K562 (cell line): ENCODE measurements at regions not wholly inside any gene's neighbourhood (a gene's known extent, or its start where the extent isn't known, plus 50 kb on each side); places are given as distances from the start of the nearest gene placed in this dataset.

ENCODE experiments used
- ATAC-seq: fragments of 200-7000 bp; cut with Tn5 transposase; 3 replicates; pipeline ENCODE4 v1.9.1; 2020; ENCODE audit warnings: moderate library complexity
- BruUV-seq: library from RNA; stranded (reverse); fragments of 400-500 nt; replicated peaks from 2 replicates; lab custom pipeline; 2021; lab: Mats Ljungman, UMichigan
- CTCF ChIA-PET: fragments of 300-600 bp; formaldehyde crosslinking; extraction: SDS; loops from one replicate; lab custom pipeline; 2021; ENCODE audit warnings: low intra/inter-chr PET ratio; lab: Yijun Ruan, JAX
- POLR2A ChIA-PET: fragments of 300-600, 350-650 bp; sonication (Branson Sonifier 250); formaldehyde crosslinking; extraction: SDS; loops from one replicate; lab custom pipeline; 2021; ENCODE audit warnings: antibody characterized with exemption, inconsistent platforms; lab: Yijun Ruan, JAX
- DNase-seq, 4 experiments: peaks; one replicate each; pipeline versions ENCODE4 v3.0.0 to v3.0.0-alpha.2; 2011 to 2018; ENCODE audit warnings: low spot score in 3 of 4, mixed read lengths in 3 of 4; ENCODE audit errors: extremely low read depth in 1 of 4
- FAIRE-seq: peaks from 2 replicates; lab custom pipeline; 2011; peaks lifted over from hg19 to GRCh38; lab: Jason Lieb, UNC
- H2AFZ ChIP-seq: 2 replicates; pipeline ENCODE4 v1.6.0; 2011; ENCODE audit warnings: low read depth, low read length, control low read depth, inconsistent platforms
- H3K27ac ChIP-seq: fragments of 200-600 bp; 3 replicates; pipeline ENCODE4 v1.8.0; 2011; ENCODE audit warnings: low read depth, mild to moderate bottlenecking, control low read depth, inconsistent platforms, low read length, moderate library complexity, mixed read lengths; ENCODE audit errors: extremely low read depth
- H3K27me3 ChIP-seq, 2 experiments: fragments of 300-600 bp in 1 of 2; 2 replicates in 1 of 2; 3 replicates in 1 of 2; pipeline versions ENCODE4 v1.6.0 to v1.8.0; 2011; ENCODE audit warnings: inconsistent platforms in 2 of 2, low read length in 2 of 2, mild to moderate bottlenecking in 1 of 2, mixed read lengths in 1 of 2, moderate library complexity in 1 of 2; ENCODE audit not compliant: control insufficient read depth in 2 of 2, insufficient read depth in 2 of 2
- H3K36me3 ChIP-seq: fragments of 300-600 bp; 3 replicates; pipeline ENCODE4 v1.8.0; 2011; ENCODE audit warnings: mild to moderate bottlenecking, low read length, inconsistent platforms; ENCODE audit not compliant: control insufficient read depth, insufficient read depth
- H3K4me1 ChIP-seq, 2 experiments: fragments of 200-600 bp in 1 of 2; replicated peaks in 1 of 2; 2 replicates in 1 of 2; 3 replicates in 1 of 2; pipeline versions ENCODE4 v1.5.1 to v1.8.0; 2011; ENCODE audit warnings: inconsistent platforms in 2 of 2, low read length in 2 of 2, mild to moderate bottlenecking in 1 of 2, mixed read lengths in 1 of 2, moderate library complexity in 1 of 2; ENCODE audit not compliant: control insufficient read depth in 2 of 2, insufficient read depth in 2 of 2
- H3K4me2 ChIP-seq: 2 replicates; pipeline ENCODE4 v1.6.1; 2011; ENCODE audit warnings: low read length, control low read depth, inconsistent platforms, mixed read lengths; ENCODE audit not compliant: insufficient read depth
- H3K4me3 ChIP-seq: fragments of 200-600 bp; sonication (generic), shearing (Covaris generic); 2 replicates; pipeline ENCODE4 v1.5.1; 2016; ENCODE audit warnings: control low read depth, inconsistent platforms
- H3K79me2 ChIP-seq: fragments of 200-600 bp; 3 replicates; pipeline ENCODE4 v1.8.0; 2011; ENCODE audit warnings: low read length, inconsistent platforms; ENCODE audit not compliant: control insufficient read depth, insufficient read depth
- H3K9ac ChIP-seq, 2 experiments: 2 replicates each; pipeline versions ENCODE4 v1.6.0 to v1.6.1; 2011; ENCODE audit warnings: low read depth in 2 of 2, low read length in 2 of 2, control low read depth in 1 of 2, inconsistent platforms in 1 of 2, mild to moderate bottlenecking in 1 of 2, mixed read lengths in 1 of 2; ENCODE audit not compliant: insufficient read depth in 1 of 2
- H3K9me1 ChIP-seq: one replicate; pipeline ENCODE4 v1.6.0; 2011; ENCODE audit warnings: inconsistent platforms, mild to moderate bottlenecking, low read length, moderate library complexity; ENCODE audit not compliant: control insufficient read depth, insufficient read depth
- H3K9me3 ChIP-seq: replicated peaks from 2 replicates; pipeline ENCODE4 v1.5.1; 2011; ENCODE audit warnings: low read depth, low read length, inconsistent platforms; ENCODE audit not compliant: control insufficient read depth, insufficient read depth
- H4K20me1 ChIP-seq: replicated peaks from 2 replicates; pipeline ENCODE4 v1.6.1; 2011; ENCODE audit warnings: low read length, inconsistent platforms, mixed read lengths; ENCODE audit not compliant: control insufficient read depth, insufficient read depth
- FOS ChIP-seq: IDR thresholded peaks from 3 replicates; pipeline ENCODE4 v1.6.1; 2011; ENCODE audit not compliant: insufficient read length; ENCODE audit errors: extremely low read depth
- HDAC2 ChIP-seq: fragments of 450-650 bp; IDR thresholded peaks from 2 replicates; pipeline ENCODE4 v1.6.1; 2016; ENCODE audit warnings: mild to moderate bottlenecking
- NBN ChIP-seq: fragments of 450-650 bp; IDR thresholded peaks from 2 replicates; pipeline ENCODE4 v1.6.1; 2016; ENCODE audit warnings: low read depth, mild to moderate bottlenecking
- NR2C2 ChIP-seq, 2 experiments: fragments of 200-800 bp in 1 of 2; sonication (Bioruptor generic) in 1 of 2; sonication (generic) in 1 of 2; formaldehyde crosslinking in 1 of 2; IDR thresholded peaks; 2 replicates each; pipeline versions ENCODE4 v1.6.1 to v1.8.0; 2016 to 2022; ENCODE audit warnings: mild to moderate bottlenecking in 1 of 2, missing compliant biosample characterization in 1 of 2, missing genetic modification characterization in 1 of 2, missing genetic modification reagents in 1 of 2
- POLR2G ChIP-seq: fragments of 200-400 bp; formaldehyde crosslinking; IDR thresholded peaks from 2 replicates; pipeline ENCODE4 v1.6.1; 2017; ENCODE audit warnings: low read depth, mild to moderate bottlenecking, antibody characterized with exemption, low read length, moderate library complexity
- PTBP1 ChIP-seq: fragments of 200-400 bp; formaldehyde crosslinking; IDR thresholded peaks from 2 replicates; pipeline ENCODE4 v1.6.1; 2017; ENCODE audit warnings: low read depth, low read length
- RBM17 ChIP-seq: fragments of 200-400 bp; formaldehyde crosslinking; IDR thresholded peaks from 2 replicates; pipeline ENCODE4 v1.6.1; 2017; ENCODE audit warnings: low read depth, mild to moderate bottlenecking, low read length, borderline replicate concordance
- XRCC5 ChIP-seq: fragments of 200-400 bp; formaldehyde crosslinking; IDR thresholded peaks from 2 replicates; pipeline ENCODE4 v1.6.1; 2017; ENCODE audit warnings: low read depth, mild to moderate bottlenecking, low read length
- WGBS: fragments of 100-300 bp; shearing (Covaris generic); methylation state at CpG from one replicate; pipeline ENCODE4 v1.1.6; 2016; ENCODE audit warnings: low coverage, mixed read lengths; ENCODE audit not compliant: insufficient coverage; ENCODE audit errors: missing lambda C conversion rate; 5-methylcytosine and 5-hydroxymethylcytosine counted together
- in situ Hi-C: fragments of 300-500 bp; cut with MboI; formaldehyde crosslinking; loops from 4 replicates; pipeline ENCODE4 v1.15.0; 2018; ENCODE audit warnings: inconsistent platforms, mixed read lengths
- intact Hi-C: fragments of 100-400 bp; cut with micrococcal nuclease; formaldehyde crosslinking; loops from 2 replicates; pipeline ENCODE4 v1.14.2; 2022
- TF ChIP-seq, protein P1 (sequence below): fragments of 250-450 bp; sonication (Bioruptor Pico); IDR thresholded peaks from 2 replicates; pipeline ENCODE4 v1.4.0; 2020; ENCODE audit warnings: mild to moderate bottlenecking, moderate library complexity, borderline replicate concordance
- TF ChIP-seq, protein P2 (sequence below): sonication (generic); formaldehyde crosslinking; IDR thresholded peaks from 2 replicates; pipeline ENCODE4 v1.8.0; 2022; ENCODE audit warnings: mild to moderate bottlenecking, missing genetic modification reagents
- TF ChIP-seq, protein P3 (sequence below): fragments of 150-350 bp; IDR thresholded peaks from 2 replicates; pipeline ENCODE4 v1.6.1; 2014; ENCODE audit warnings: low read depth, mild to moderate bottlenecking, low read length, borderline replicate concordance
- TF ChIP-seq, protein P4 (sequence below): fragments of 450-650 bp; formaldehyde crosslinking; IDR thresholded peaks from 2 replicates; pipeline ENCODE4 v1.4.0; 2020; ENCODE audit warnings: mild to moderate bottlenecking, moderate library complexity

DNA sequence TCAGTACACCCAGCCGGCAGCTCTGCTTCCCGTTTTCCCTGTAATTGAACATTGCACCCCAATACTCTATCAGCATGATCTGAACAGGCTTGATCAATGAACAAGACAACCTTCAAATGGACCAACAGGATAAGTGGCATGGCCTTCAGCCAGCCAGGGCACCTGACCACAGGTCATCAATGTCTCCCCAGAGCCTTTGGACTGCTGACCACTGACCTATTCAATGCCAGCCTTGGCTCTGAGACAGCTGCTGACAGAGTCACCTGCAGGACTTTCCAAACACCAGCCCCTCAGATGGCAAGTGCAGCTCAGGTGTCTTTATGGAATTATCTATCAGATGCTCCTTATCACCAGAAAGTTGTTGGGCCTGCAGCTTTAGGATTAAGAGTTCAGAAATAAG lies 462.9 kb upstream of the ASIC2 start (continued):
- TF ChIP-seq RBM17 = no peak
- TF ChIP-seq NR2C2 (CRISPR knock-in tag; IDR thresholded peaks at IDR 0.05) = no peak
- TF ChIP-seq NR2C2 (tag; IDR thresholded peaks at IDR 0.05) = no peak
- no peak for TF ChIP-seq HDAC2
- TF ChIP-seq XRCC5 = no peak
- no peak for TF ChIP-seq NBN
- no peak for TF ChIP-seq FOS

DNA sequence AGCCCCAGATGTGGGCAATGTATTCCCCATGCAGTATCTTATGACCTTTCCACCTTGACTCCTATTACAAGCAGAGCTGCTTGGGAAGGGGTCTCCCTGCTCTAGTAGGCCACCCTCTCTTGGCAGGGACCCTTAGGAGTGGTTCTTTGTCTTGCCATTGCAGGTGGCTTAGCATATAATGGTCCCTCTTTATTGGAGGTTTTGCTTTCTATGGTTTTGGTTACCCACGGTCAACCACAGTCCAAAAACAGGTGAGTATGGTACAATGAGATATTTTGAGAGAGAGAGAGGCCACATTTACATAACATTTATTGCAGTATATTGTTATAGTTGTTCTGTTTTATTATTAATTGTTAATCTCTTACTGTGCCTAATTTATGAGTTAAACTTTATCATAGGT lies 472.8 kb upstream of the ASIC2 start:
- ATAC-seq = no peak
- in situ Hi-C loops = no loop called here
- no TSS peak for BruUV-seq
- no peak for TF ChIP-seq NR2C2 (CRISPR knock-in tag; IDR thresholded peaks at IDR 0.05)
- TF ChIP-seq NR2C2 (tag; IDR thresholded peaks at IDR 0.05) = no peak
- TF ChIP-seq, protein P1, sequence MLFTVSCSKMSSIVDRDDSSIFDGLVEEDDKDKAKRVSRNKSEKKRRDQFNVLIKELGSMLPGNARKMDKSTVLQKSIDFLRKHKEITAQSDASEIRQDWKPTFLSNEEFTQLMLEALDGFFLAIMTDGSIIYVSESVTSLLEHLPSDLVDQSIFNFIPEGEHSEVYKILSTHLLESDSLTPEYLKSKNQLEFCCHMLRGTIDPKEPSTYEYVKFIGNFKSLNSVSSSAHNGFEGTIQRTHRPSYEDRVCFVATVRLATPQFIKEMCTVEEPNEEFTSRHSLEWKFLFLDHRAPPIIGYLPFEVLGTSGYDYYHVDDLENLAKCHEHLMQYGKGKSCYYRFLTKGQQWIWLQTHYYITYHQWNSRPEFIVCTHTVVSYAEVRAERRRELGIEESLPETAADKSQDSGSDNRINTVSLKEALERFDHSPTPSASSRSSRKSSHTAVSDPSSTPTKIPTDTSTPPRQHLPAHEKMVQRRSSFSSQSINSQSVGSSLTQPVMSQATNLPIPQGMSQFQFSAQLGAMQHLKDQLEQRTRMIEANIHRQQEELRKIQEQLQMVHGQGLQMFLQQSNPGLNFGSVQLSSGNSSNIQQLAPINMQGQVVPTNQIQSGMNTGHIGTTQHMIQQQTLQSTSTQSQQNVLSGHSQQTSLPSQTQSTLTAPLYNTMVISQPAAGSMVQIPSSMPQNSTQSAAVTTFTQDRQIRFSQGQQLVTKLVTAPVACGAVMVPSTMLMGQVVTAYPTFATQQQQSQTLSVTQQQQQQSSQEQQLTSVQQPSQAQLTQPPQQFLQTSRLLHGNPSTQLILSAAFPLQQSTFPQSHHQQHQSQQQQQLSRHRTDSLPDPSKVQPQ (CRISPR knock-in tag) = no peak
- no peak for TF ChIP-seq POLR2G
- TF ChIP-seq, protein P2, sequence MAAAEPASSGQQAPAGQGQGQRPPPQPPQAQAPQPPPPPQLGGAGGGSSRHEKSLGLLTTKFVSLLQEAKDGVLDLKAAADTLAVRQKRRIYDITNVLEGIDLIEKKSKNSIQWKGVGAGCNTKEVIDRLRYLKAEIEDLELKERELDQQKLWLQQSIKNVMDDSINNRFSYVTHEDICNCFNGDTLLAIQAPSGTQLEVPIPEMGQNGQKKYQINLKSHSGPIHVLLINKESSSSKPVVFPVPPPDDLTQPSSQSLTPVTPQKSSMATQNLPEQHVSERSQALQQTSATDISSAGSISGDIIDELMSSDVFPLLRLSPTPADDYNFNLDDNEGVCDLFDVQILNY = no peak
- TF ChIP-seq, protein P3, sequence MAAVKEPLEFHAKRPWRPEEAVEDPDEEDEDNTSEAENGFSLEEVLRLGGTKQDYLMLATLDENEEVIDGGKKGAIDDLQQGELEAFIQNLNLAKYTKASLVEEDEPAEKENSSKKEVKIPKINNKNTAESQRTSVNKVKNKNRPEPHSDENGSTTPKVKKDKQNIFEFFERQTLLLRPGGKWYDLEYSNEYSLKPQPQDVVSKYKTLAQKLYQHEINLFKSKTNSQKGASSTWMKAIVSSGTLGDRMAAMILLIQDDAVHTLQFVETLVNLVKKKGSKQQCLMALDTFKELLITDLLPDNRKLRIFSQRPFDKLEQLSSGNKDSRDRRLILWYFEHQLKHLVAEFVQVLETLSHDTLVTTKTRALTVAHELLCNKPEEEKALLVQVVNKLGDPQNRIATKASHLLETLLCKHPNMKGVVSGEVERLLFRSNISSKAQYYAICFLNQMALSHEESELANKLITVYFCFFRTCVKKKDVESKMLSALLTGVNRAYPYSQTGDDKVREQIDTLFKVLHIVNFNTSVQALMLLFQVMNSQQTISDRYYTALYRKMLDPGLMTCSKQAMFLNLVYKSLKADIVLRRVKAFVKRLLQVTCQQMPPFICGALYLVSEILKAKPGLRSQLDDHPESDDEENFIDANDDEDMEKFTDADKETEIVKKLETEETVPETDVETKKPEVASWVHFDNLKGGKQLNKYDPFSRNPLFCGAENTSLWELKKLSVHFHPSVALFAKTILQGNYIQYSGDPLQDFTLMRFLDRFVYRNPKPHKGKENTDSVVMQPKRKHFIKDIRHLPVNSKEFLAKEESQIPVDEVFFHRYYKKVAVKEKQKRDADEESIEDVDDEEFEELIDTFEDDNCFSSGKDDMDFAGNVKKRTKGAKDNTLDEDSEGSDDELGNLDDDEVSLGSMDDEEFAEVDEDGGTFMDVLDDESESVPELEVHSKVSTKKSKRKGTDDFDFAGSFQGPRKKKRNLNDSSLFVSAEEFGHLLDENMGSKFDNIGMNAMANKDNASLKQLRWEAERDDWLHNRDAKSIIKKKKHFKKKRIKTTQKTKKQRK = no peak
- TF ChIP-seq, protein P4, sequence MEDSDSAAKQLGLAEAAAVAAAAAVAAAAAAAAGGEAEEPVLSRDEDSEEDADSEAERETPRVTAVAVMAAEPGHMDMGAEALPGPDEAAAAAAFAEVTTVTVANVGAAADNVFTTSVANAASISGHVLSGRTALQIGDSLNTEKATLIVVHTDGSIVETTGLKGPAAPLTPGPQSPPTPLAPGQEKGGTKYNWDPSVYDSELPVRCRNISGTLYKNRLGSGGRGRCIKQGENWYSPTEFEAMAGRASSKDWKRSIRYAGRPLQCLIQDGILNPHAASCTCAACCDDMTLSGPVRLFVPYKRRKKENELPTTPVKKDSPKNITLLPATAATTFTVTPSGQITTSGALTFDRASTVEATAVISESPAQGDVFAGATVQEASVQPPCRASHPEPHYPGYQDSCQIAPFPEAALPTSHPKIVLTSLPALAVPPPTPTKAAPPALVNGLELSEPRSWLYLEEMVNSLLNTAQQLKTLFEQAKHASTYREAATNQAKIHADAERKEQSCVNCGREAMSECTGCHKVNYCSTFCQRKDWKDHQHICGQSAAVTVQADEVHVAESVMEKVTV (CRISPR knock-in tag) = no peak
- TF ChIP-seq PTBP1 = no peak

More for the DNA sequence above, 472.8 kb upstream of the ASIC2 start:
- Histone ChIP-seq H3K9me1 (no peaks in the 10 kb centered on the region), H3K9me3 (no peaks in the 10 kb centered on the region), H3K36me3 (no peaks in the 10 kb centered on the region), H3K4me2 (no peak overlapping the region), H3K4me3 (no peak overlapping the region), H3K4me1 (no peaks in the 10 kb centered on the region), H3K27me3 (peaks cover 2 to 10% of the 10 kb centered on the region in 2 experiments; a peak in 4 of 5 replicates), H4K20me1 (no peaks in the 10 kb centered on the region; the same call in 1 of the 2 replicates), H2AFZ (no peak overlapping the region), H3K9ac (no peak overlapping the region), H3K79me2 (no peaks in the 10 kb centered on the region), H3K27ac (no peak overlapping the region)
- FAIRE-seq (no peak), DNase-seq (no peak)
- WGBS = 0% methylated on average over 1 of the region's 1 CpG
- ChIA-PET POLR2A (interaction anchor here (0.8 kb wide), 1 partner anchor 379 kb away, joined by 3 read pairs; no protein-coding TSS in a partner anchor), CTCF (no interaction called here)
- intact Hi-C loops = no loop called here
